ENCODE measurements at regions not wholly inside any gene's neighbourhood (a gene's known extent, or its start where the extent isn't known, plus 50 kb on each side); places are given as distances from the start of the nearest gene placed in this dataset.

- no peak for TF ChIP-seq CTCF (IDR thresholded peaks at IDR 0.05)
- no peak for TF ChIP-seq POLR2A (IDR thresholded peaks at IDR 0.05)
These were observed 254.5 kb downstream of the AHR start for GRCh38 chr7:17552952-17553351.
